Testis (tissue), 2 donors: ENCODE measurements at regions not wholly inside any gene's neighbourhood (a gene's known extent, or its start where the extent isn't known, plus 50 kb on each side); places are given as distances from the start of the nearest gene placed in this dataset.

ENCODE experiments used
- POLR2A ChIP-seq: fragments of 450-650 bp; IDR thresholded peaks from one replicate; pipeline ENCODE4 v1.6.1; 2017; ENCODE audit warnings: antibody characterized with exemption, mild to moderate bottlenecking, moderate library complexity
- TF ChIP-seq, protein P1 (sequence below), 3 experiments: fragments of 450-650 bp in 2 of 3; fragments of 200-600 bp in 1 of 3; sonication (generic) in 1 of 3; IDR thresholded peaks; one replicate each; pipeline ENCODE4 v1.5.1; 2016 to 2019; ENCODE audit warnings: antibody characterized with exemption in 3 of 3, mild to moderate bottlenecking in 2 of 3, moderate library complexity in 1 of 3

DNA sequence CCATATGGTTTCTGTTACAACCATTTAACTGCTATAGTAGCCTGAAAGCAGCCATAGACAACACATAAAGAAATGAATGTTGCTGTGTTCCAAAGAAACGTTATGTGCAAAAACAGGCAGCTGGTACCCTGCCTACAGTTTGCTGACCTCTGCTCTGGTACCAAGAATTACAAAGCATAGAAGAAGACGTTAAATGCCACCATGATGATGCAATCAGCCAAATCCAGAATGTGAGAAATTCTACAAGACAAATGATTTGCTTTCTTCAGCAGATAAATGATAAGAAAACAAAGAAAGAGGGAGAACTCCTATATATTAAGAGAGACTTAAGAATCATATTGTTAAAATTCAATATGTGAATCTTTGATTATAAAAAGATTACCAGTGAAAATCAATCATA, 97.8 kb upstream of the PDE4B start:
- no peak for TF ChIP-seq POLR2A
- TF ChIP-seq, protein P1, sequence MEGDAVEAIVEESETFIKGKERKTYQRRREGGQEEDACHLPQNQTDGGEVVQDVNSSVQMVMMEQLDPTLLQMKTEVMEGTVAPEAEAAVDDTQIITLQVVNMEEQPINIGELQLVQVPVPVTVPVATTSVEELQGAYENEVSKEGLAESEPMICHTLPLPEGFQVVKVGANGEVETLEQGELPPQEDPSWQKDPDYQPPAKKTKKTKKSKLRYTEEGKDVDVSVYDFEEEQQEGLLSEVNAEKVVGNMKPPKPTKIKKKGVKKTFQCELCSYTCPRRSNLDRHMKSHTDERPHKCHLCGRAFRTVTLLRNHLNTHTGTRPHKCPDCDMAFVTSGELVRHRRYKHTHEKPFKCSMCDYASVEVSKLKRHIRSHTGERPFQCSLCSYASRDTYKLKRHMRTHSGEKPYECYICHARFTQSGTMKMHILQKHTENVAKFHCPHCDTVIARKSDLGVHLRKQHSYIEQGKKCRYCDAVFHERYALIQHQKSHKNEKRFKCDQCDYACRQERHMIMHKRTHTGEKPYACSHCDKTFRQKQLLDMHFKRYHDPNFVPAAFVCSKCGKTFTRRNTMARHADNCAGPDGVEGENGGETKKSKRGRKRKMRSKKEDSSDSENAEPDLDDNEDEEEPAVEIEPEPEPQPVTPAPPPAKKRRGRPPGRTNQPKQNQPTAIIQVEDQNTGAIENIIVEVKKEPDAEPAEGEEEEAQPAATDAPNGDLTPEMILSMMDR (IDR thresholded peaks at IDR 0.05): no peak
